ENCODE measurements at regions not wholly inside any gene's neighbourhood (a gene's known extent, or its start where the extent isn't known, plus 50 kb on each side); places are given as distances from the start of the nearest gene placed in this dataset.

DNA sequence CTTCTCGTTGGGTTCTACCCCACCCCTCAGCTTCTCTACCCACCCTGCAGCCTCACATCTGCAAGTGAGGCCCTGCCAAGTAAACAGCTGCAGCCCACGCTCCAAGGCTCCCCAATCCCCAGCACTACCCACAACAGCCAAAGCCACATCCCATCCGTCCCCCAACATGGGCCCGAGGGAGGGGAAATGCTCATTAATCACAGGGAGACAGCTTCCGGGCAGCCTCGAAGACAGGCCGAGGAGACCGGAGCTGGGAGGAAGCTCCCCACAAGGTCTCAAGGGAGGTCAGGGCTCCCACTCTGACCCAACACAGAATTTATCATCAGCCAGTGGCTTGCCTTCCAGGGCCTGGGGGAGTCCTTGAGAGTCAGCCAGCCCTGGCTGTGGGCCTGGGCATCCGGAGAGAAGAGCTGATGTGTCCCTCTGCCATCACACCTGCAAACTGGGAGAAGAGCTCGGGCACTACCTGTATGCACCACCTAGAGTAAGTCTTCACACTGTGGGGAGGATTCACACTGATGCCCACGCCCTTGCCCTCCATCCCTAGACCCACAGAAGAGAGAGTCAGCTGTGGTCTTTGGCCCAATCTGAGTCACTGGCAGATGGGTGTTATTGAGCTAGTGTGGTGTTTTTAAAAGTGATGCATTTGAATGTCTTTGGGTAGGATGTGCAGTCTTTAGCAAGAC, 115.5 kb upstream of the ZMIZ1 start:
- no peak overlapping the region for H3K4me3 ChIP-seq (ENCODE audit: low read length)
- no peaks in the 10 kb centered on the region for H3K9me3 ChIP-seq (ENCODE audit: control insufficient read depth, low read length)
- H3K27me3 ChIP-seq (replicated peaks; ENCODE audit: control insufficient read depth, insufficient read depth, low read length), result peaks cover 7% of the 10 kb centered on the region
- DNase-seq (ENCODE audit: low read depth), result no peak
- H3K36me3 ChIP-seq (ENCODE audit: control insufficient read depth, insufficient read depth, low read length, severe bottlenecking), result no peaks in the 10 kb centered on the region
- H3K4me1 ChIP-seq (ENCODE audit: control insufficient read depth, insufficient read depth, low read length), result peaks cover 7% of the 10 kb centered on the region
- H3K9ac ChIP-seq (ENCODE audit: low read length), result no peak overlapping the region

DNA sequence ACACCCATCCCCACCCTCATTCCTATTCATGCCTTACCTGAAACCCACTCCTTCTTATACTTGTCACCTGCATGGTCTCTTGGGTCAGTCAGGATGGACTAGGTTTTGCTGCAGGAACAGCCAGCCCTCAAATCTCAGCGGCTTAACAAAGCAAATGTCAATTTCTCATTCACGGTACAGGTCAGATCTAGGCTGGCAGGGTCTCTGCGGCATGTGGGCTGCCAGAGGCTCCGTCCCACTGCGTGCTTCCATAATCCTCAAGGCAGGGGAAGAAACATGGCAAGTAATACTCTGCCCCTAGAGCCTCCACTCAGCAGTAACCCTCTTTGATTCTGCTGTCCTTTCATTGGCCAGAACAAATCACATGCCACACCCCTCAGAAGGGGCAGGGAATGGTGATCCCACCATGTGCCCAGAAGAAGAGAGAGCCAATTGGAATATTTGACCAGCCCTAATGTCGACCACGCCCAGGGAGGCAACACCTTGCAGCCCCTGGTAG, 114.9 kb upstream of the ZMIZ1 start:
- Histone ChIP-seq H3K4me3 (ENCODE audit: low read length) (no peak overlapping the region), H3K27me3 (replicated peaks; ENCODE audit: control insufficient read depth, insufficient read depth, low read length) (peaks cover 7% of the 10 kb centered on the region), H3K4me1 (ENCODE audit: control insufficient read depth, insufficient read depth, low read length) (peaks cover 7% of the 10 kb centered on the region), H3K36me3 (ENCODE audit: control insufficient read depth, insufficient read depth, low read length, severe bottlenecking) (no peaks in the 10 kb centered on the region), H3K9me3 (ENCODE audit: control insufficient read depth, low read length) (no peaks in the 10 kb centered on the region), H3K9ac (ENCODE audit: low read length) (no peak overlapping the region)
- DNase-seq (ENCODE audit: low read depth), result no peak

DNA sequence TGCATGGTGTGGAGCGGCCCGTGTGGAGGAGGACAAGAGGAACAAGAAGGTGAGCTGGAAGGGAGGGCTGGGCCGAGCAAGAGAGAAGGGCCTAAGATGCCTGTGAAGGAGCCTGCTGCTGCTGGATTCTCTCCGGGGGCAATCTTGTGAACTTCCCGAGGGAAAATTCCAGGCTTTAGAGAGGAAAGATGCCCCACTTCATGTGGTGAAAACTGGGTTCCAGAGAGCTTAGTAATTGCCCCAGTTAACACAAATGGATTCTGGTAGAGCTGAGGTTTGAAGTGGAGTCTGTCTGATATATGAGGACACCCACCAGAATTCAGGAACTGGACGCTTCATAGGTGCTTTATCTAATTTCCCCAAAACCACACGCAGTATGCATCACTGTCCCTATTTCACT, 114.1 kb upstream of the ZMIZ1 start:
- no peak for DNase-seq (ENCODE audit: low read depth)
- no peak overlapping the region for H3K4me3 ChIP-seq (ENCODE audit: low read length)
- H3K27me3 ChIP-seq (replicated peaks; ENCODE audit: control insufficient read depth, insufficient read depth, low read length), result peaks cover 6% of the 10 kb centered on the region
- no peak overlapping the region for H3K9ac ChIP-seq (ENCODE audit: low read length)
- H3K4me1 ChIP-seq (ENCODE audit: control insufficient read depth, insufficient read depth, low read length), result peaks cover 7% of the 10 kb centered on the region
- H3K9me3 ChIP-seq (ENCODE audit: control insufficient read depth, low read length), result no peaks in the 10 kb centered on the region
- no peaks in the 10 kb centered on the region for H3K36me3 ChIP-seq (ENCODE audit: control insufficient read depth, insufficient read depth, low read length, severe bottlenecking)

DNA sequence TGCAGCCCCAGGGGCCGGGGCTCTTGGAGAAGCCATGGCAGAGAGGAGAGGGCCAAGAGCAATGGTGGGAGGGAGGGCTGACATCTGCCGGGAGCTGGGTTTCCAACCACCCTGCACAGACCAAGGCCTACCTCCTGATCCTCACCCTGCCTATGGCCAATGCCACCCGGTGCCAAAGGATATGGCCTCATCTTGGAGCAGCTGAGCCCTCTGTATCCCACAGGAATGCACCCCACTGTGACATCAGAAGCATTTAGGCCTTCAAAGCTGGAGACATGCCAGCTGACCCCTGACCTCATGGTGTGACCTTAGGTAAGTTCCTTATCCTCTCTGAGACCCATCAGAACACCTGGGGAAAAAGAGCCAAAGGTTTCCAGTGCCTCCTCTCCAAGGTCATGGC, 113.6 kb upstream of the ZMIZ1 start:
- Histone ChIP-seq H3K9me3 (ENCODE audit: control insufficient read depth, low read length) (no peaks in the 10 kb centered on the region), H3K4me3 (ENCODE audit: low read length) (no peak overlapping the region), H3K27me3 (replicated peaks; ENCODE audit: control insufficient read depth, insufficient read depth, low read length) (peaks cover 1% of the 10 kb centered on the region), H3K4me1 (ENCODE audit: control insufficient read depth, insufficient read depth, low read length) (peaks cover 12% of the 10 kb centered on the region), H3K36me3 (ENCODE audit: control insufficient read depth, insufficient read depth, low read length, severe bottlenecking) (no peaks in the 10 kb centered on the region), H3K9ac (ENCODE audit: low read length) (no peak overlapping the region)
- DNase-seq (ENCODE audit: low read depth), result no peak

DNA sequence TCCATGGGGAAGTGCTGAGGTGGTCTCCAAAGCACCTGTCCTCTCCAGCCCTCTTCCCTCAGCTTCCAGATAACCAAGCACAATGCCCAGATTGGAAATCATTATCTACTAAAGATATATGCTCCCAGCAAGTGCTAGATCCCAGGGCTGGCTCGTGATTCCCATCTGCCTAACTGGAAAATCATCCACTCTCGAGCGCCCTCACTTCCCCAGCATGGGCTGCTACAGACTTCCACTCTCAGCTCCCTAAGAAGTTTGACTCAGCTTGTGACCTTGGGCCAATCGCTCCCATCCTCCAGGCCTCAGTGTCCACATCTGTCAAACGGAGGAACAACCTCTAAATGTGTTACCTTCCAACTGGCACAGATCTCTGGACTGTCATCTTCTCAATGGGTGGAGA, 112.4 kb upstream of the ZMIZ1 start:
- DNase-seq (ENCODE audit: low read depth), result no peak
- H3K36me3 ChIP-seq (ENCODE audit: control insufficient read depth, insufficient read depth, low read length, severe bottlenecking), result no peaks in the 10 kb centered on the region

DNA sequence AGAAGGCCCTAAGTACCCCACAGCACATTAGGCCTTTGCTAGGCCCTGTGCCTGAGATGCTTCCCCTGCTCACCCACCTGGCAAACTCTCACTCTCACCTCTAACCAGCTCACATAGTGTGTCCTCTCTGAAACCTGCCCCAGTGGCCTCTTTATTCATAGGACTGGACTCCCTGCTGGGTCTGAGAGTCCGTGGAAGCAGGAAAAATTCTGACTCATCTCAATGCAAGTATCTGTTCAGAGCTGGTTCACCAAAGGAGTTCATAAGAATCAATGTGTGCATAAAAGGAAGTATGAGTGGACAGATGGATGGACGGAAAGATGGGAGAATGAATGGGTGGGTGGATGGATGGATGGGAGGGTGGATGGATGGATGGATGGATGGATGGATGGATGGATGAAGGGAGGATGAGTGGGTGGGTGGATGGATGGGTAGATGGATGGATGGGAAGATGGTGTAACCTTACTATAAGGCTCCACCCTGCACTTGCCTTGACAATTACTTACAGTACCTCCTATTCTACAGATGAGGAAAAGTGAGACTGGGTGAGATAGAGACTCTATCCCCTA, 111.2 kb upstream of the ZMIZ1 start:
- Histone ChIP-seq H3K9ac (ENCODE audit: low read length) (no peak overlapping the region), H3K9me3 (ENCODE audit: control insufficient read depth, low read length) (no peaks in the 10 kb centered on the region), H3K4me3 (ENCODE audit: low read length) (no peak overlapping the region), H3K27me3 (replicated peaks; ENCODE audit: control insufficient read depth, insufficient read depth, low read length) (no peaks in the 10 kb centered on the region), H3K4me1 (ENCODE audit: control insufficient read depth, insufficient read depth, low read length) (peaks cover 21% of the 10 kb centered on the region), H3K36me3 (ENCODE audit: control insufficient read depth, insufficient read depth, low read length, severe bottlenecking) (no peaks in the 10 kb centered on the region)
- no peak for DNase-seq (ENCODE audit: low read depth)

More for the DNA sequence above, 112.4 kb upstream of the ZMIZ1 start:
- H3K9me3 ChIP-seq (ENCODE audit: control insufficient read depth, low read length), result no peaks in the 10 kb centered on the region
- no peaks in the 10 kb centered on the region for H3K27me3 ChIP-seq (replicated peaks; ENCODE audit: control insufficient read depth, insufficient read depth, low read length)
- H3K4me1 ChIP-seq (ENCODE audit: control insufficient read depth, insufficient read depth, low read length), result peaks cover 21% of the 10 kb centered on the region
- H3K9ac ChIP-seq (ENCODE audit: low read length), result no peak overlapping the region
- H3K4me3 ChIP-seq (ENCODE audit: low read length), result no peak overlapping the region

DNA sequence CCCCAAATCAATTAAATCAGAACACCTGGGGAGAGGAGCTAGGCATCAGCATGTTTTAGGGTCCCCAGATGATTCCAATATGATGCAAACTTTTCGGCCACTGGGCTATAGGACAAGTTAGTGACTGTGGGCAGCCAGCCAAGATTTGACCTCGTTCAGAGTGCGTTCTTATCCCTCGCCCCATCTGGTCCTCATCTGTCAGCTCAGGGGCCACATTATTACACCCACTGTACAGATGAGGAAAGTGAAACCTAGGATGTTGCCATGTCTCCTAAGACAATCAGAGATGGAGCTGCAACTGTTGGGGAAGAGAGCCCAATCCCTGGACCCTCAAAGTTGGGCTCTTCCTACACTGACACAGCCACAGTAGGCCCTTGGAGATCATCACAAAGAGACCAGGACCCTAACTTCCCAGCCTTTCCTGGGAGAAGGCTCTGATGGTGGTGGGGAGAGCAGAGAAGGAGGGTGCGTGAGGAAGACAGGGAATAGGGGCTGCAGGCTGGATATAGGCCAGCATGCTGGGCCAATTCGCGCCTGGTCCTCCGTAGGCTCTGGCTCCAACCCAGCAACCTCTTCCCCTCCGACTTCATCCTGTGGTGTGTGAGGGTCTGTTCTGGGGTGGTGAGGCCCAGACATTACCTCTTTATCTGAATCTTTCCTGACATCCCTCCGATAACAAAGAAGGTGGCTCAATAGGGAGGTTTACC, 109.4 kb upstream of the ZMIZ1 start:
- H3K36me3 ChIP-seq (ENCODE audit: control insufficient read depth, insufficient read depth, low read length, severe bottlenecking), result no peaks in the 10 kb centered on the region
- H3K9ac ChIP-seq (ENCODE audit: low read length), result no peak overlapping the region
- no peak overlapping the region for H3K4me3 ChIP-seq (ENCODE audit: low read length)
- no peak for DNase-seq (ENCODE audit: low read depth)
- peaks cover 13% of the 10 kb centered on the region for H3K4me1 ChIP-seq (ENCODE audit: control insufficient read depth, insufficient read depth, low read length)
- H3K27me3 ChIP-seq (replicated peaks; ENCODE audit: control insufficient read depth, insufficient read depth, low read length), result no peaks in the 10 kb centered on the region
- no peaks in the 10 kb centered on the region for H3K9me3 ChIP-seq (ENCODE audit: control insufficient read depth, low read length)

DNA sequence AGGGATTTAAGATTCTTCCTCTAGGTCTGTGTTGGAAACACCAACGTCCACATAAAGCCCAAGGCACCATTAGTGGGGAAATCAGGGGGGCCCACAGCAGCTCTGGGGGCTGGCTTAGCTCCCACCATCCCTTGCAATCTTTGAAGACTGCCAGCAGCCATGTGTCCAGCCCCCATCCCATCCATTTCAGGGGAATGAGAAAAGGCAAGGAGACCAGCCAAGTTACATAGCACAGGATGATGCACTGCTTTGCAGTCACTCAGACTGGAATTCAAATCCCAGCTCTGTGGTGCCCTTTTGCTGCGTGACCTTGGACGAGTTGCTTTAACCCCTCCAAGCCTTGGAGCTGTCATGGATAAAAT, 108.9 kb upstream of the ZMIZ1 start:
- Histone ChIP-seq H3K4me1 (ENCODE audit: control insufficient read depth, insufficient read depth, low read length) (peaks cover 13% of the 10 kb centered on the region), H3K9me3 (ENCODE audit: control insufficient read depth, low read length) (no peaks in the 10 kb centered on the region), H3K27me3 (replicated peaks; ENCODE audit: control insufficient read depth, insufficient read depth, low read length) (no peaks in the 10 kb centered on the region), H3K9ac (ENCODE audit: low read length) (no peak overlapping the region), H3K36me3 (ENCODE audit: control insufficient read depth, insufficient read depth, low read length, severe bottlenecking) (no peaks in the 10 kb centered on the region), H3K4me3 (ENCODE audit: low read length) (no peak overlapping the region)
- no peak for DNase-seq (ENCODE audit: low read depth)

DNA sequence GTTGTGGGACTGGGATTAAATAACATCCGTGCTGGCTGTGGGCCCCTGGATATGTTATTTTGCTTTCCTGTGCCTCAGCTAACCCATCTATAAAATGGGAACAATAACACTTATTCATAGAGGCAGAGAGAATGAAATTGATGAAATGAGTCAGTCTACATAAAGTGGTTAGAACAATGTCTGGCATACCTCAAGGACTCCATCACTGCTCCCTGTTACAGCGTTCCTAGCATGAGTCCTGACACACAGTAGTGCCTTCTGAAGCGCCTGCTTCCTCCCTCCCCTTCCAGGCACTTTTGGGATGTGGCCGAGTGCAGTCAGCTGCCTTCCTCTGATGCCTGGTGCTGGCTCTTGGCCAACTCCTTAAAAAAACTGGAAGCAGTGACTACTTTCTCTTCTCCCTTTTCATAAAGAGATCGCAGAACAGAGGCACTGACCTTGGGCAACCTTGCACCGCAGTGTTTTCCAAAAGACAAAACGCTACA, 108.4 kb upstream of the ZMIZ1 start:
- Histone ChIP-seq H3K36me3 (ENCODE audit: control insufficient read depth, insufficient read depth, low read length, severe bottlenecking) (no peaks in the 10 kb centered on the region), H3K27me3 (replicated peaks; ENCODE audit: control insufficient read depth, insufficient read depth, low read length) (no peaks in the 10 kb centered on the region), H3K9me3 (ENCODE audit: control insufficient read depth, low read length) (no peaks in the 10 kb centered on the region), H3K4me1 (ENCODE audit: control insufficient read depth, insufficient read depth, low read length) (peaks cover 13% of the 10 kb centered on the region), H3K4me3 (ENCODE audit: low read length) (no peak overlapping the region), H3K9ac (ENCODE audit: low read length) (peak overlapping the region; percentile 33)
- DNase-seq (ENCODE audit: low read depth), result peak; percentile 55

DNA sequence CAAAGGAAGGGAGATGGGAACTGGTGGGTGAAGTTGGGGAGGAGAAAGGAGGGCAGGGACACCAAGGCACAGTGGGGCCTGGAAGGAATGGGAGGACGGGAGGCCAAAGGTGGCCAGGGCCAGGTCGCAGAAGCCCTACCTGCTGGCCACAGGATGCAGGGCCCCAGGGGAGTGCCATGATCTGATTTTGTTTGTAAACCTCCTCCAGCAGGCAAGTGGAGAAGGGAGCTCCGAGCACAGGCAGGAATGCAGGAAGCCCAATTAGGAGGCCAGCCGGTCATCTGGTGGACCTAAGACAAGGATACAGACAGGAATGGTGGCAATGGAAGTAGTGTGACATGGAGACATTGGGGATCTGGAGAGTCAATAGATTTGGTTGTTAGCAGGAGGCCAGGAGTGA, 107.0 kb upstream of the ZMIZ1 start:
- no peaks in the 10 kb centered on the region for H3K36me3 ChIP-seq (ENCODE audit: control insufficient read depth, insufficient read depth, low read length, severe bottlenecking)
- no peaks in the 10 kb centered on the region for H3K27me3 ChIP-seq (replicated peaks; ENCODE audit: control insufficient read depth, insufficient read depth, low read length)
- no peak overlapping the region for H3K9ac ChIP-seq (ENCODE audit: low read length)
- DNase-seq (ENCODE audit: low read depth), result no peak
- peaks cover 13% of the 10 kb centered on the region for H3K4me1 ChIP-seq (ENCODE audit: control insufficient read depth, insufficient read depth, low read length)
- no peaks in the 10 kb centered on the region for H3K9me3 ChIP-seq (ENCODE audit: control insufficient read depth, low read length)
- H3K4me3 ChIP-seq (ENCODE audit: low read length), result no peak overlapping the region
